ENCODE measurements at regions not wholly inside any gene's neighbourhood (a gene's known extent, or its start where the extent isn't known, plus 50 kb on each side); places are given as distances from the start of the nearest gene placed in this dataset.
A peak's percentile ranks its signal among the peaks of the same experiment; 100 is the strongest.
"Not testable (repeated sequence)": the region's sequence is repeated elsewhere in the genome, so short reads cannot be mapped to it uniquely, and the experiment has no call there.

DNA sequence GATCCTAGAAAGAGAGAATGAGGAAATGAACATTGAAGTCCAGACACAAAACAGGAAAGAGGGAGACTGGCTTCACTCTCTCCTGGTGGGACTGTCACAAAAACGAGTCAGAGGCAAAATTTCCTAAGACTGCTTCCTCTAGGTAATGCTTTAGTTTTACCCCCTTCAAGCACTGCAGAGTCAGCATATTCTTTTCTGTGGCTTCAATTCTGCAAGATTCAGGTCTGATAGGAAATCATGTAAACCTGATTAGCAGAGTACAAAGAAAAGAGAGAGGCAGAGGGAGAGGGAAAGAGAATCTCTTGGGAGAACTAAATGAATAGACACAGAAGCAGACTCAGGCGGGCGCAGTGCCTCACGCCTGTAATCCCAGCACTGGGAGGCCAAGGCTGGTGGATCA lies 145.7 kb upstream of the VKORC1L1 start:
- H4K20me1 ChIP-seq (ENCODE audit: insufficient read depth, low read length); POLR2A ChIA-PET; H3K27ac ChIP-seq (ENCODE audit: extremely low read length, insufficient read depth, low read length); H3K4me1 ChIP-seq (ENCODE audit: insufficient read depth, low read length); DNase-seq (ENCODE audit: low spot score); CTCF ChIA-PET (ENCODE audit: low intra/inter-chr PET ratio, low total read pairs); ATAC-seq; H3K27me3 ChIP-seq (ENCODE audit: control insufficient read depth in 1 of 2, insufficient read depth in 2 of 2, low read length in 2 of 2); H3K9ac ChIP-seq (ENCODE audit: insufficient read depth, low read depth, low read length); H3K9me3 ChIP-seq (ENCODE audit: low read length); H2AFZ ChIP-seq (ENCODE audit: low read length); H3K4me3 ChIP-seq (replicated peaks in 1 of 3; ENCODE audit: insufficient read depth in 1 of 3, low read depth in 2 of 3, low read length in 3 of 3); H3K36me3 ChIP-seq (replicated peaks in 1 of 2; ENCODE audit: control insufficient read depth in 1 of 2, insufficient read depth in 2 of 2, low read length in 2 of 2); H3K79me2 ChIP-seq (ENCODE audit: insufficient read depth, low read length); H3K4me2 ChIP-seq (ENCODE audit: low read depth, low read length); FAIRE-seq; intact Hi-C loops (cut with micrococcal nuclease; ENCODE audit: unreplicated experiment); BruUV-seq (replicated peaks): not testable (repeated sequence)
- TF ChIP-seq MAFK (conservative IDR thresholded peaks at IDR 0.05 in 1 of 2, IDR thresholded peaks at IDR 0.05 in 1 of 2; ENCODE audit: low read length in 2 of 2) = peak in 1 of 2 experiments; percentile 63; a peak in 3 of 4 replicates
- TF ChIP-seq MAFF (IDR thresholded peaks at IDR 0.05; ENCODE audit: low read depth, low read length) = peak; percentile 50
- 92% methylated on average over 4 of the region's 4 CpGs for WGBS (ENCODE audit: low lambda C conversion rate)
- in situ Hi-C loops (cut with HindIII; ENCODE audit: extremely low pct_ligation_motif_present, low pct_unique_long_range_greater_than_20kb) = loop anchor here (25.0 kb wide), 1 partner anchor 285 kb away; no protein-coding TSS in a partner anchor

- Histone ChIP-seq H3K4me1 (ENCODE audit: insufficient read depth, low read length) (no peaks in the 10 kb centered on the region), H3K4me3 (replicated peaks in 1 of 3; ENCODE audit: insufficient read depth in 1 of 3, low read depth in 2 of 3, low read length in 3 of 3) (no peak overlapping the region), H4K20me1 (ENCODE audit: insufficient read depth, low read length) (no peaks in the 10 kb centered on the region), H3K79me2 (ENCODE audit: insufficient read depth, low read length) (no peaks in the 10 kb centered on the region), H3K36me3 (replicated peaks in 1 of 2; ENCODE audit: control insufficient read depth in 1 of 2, insufficient read depth in 2 of 2, low read length in 2 of 2) (no peaks in the 10 kb centered on the region), H3K9me3 (ENCODE audit: low read length) (no peaks in the 10 kb centered on the region), H3K27ac (ENCODE audit: extremely low read length, insufficient read depth, low read length) (no peak overlapping the region), H3K4me2 (ENCODE audit: low read depth, low read length) (no peak overlapping the region), H3K27me3 (ENCODE audit: control insufficient read depth in 1 of 2, insufficient read depth in 2 of 2, low read length in 2 of 2) (no peaks in the 10 kb centered on the region), H3K9ac (ENCODE audit: insufficient read depth, low read depth, low read length) (no peak overlapping the region), H2AFZ (ENCODE audit: low read length) (no peak overlapping the region)
- ATAC-seq (no peak), DNase-seq (ENCODE audit: low spot score) (no peak), FAIRE-seq (no peak)
- CTCF ChIA-PET (ENCODE audit: low intra/inter-chr PET ratio, low total read pairs) = no interaction called here
- in situ Hi-C loops (cut with HindIII; ENCODE audit: extremely low pct_ligation_motif_present, low pct_unique_long_range_greater_than_20kb) (loop anchor here (25.0 kb wide), 1 partner anchor 281 kb away; no protein-coding TSS in a partner anchor), intact Hi-C loops (cut with micrococcal nuclease; ENCODE audit: unreplicated experiment) (no loop called here)
- WGBS (ENCODE audit: low lambda C conversion rate) = 92% methylated on average over 7 of the region's 7 CpGs
- POLR2A ChIA-PET = no interaction called here
- TF ChIP-seq, protein P1, sequence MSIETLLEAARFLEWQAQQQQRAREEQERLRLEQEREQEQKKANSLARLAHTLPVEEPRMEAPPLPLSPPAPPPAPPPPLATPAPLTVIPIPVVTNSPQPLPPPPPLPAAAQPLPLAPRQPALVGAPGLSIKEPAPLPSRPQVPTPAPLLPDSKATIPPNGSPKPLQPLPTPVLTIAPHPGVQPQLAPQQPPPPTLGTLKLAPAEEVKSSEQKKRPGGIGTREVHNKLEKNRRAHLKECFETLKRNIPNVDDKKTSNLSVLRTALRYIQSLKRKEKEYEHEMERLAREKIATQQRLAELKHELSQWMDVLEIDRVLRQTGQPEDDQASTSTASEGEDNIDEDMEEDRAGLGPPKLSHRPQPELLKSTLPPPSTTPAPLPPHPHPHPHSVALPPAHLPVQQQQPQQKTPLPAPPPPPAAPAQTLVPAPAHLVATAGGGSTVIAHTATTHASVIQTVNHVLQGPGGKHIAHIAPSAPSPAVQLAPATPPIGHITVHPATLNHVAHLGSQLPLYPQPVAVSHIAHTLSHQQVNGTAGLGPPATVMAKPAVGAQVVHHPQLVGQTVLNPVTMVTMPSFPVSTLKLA (IDR thresholded peaks at IDR 0.05) = no peak
- TF ChIP-seq CHD2 (IDR thresholded peaks at IDR 0.05; ENCODE audit: low read depth, low read length) (no peak), ETV5 (CRISPR knock-in tag; IDR thresholded peaks at IDR 0.05; ENCODE audit: borderline replicate concordance) (no peak), ZNF101 (CRISPR knock-in tag; IDR thresholded peaks at IDR 0.05; ENCODE audit: borderline replicate concordance, low read depth) (no peak), ZNF282 (IDR thresholded peaks at IDR 0.05; ENCODE audit: partially characterized antibody) (no peak), ZNF776 (CRISPR knock-in tag; IDR thresholded peaks at IDR 0.05) (no peak), ZNF552 (CRISPR knock-in tag; IDR thresholded peaks at IDR 0.05; ENCODE audit: borderline replicate concordance) (no peak), ZNF275 (CRISPR knock-in tag; IDR thresholded peaks at IDR 0.05; ENCODE audit: borderline replicate concordance) (no peak), NFRKB (IDR thresholded peaks at IDR 0.05) (no peak)
- TF ChIP-seq, protein P2, sequence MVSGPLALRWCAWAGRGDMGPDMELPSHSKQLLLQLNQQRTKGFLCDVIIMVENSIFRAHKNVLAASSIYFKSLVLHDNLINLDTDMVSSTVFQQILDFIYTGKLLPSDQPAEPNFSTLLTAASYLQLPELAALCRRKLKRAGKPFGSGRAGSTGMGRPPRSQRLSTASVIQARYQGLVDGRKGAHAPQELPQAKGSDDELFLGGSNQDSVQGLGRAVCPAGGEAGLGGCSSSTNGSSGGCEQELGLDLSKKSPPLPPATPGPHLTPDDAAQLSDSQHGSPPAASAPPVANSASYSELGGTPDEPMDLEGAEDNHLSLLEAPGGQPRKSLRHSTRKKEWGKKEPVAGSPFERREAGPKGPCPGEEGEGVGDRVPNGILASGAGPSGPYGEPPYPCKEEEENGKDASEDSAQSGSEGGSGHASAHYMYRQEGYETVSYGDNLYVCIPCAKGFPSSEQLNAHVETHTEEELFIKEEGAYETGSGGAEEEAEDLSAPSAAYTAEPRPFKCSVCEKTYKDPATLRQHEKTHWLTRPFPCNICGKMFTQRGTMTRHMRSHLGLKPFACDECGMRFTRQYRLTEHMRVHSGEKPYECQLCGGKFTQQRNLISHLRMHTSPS (CRISPR knock-in tag; IDR thresholded peaks at IDR 0.05; ENCODE audit: low read depth) = no peak
- no TSS peak for BruUV-seq (replicated peaks)
Observed at GRCh38 chr7:65731129-65731528, 141.7 kb upstream of the VKORC1L1 start.
